CD1c-positive myeloid dendritic cell (primary cell): ENCODE measurements at regions not wholly inside any gene's neighbourhood (a gene's known extent, or its start where the extent isn't known, plus 50 kb on each side); places are given as distances from the start of the nearest gene placed in this dataset.

Experiments
- DNase-seq: peaks from one replicate; pipeline ENCODE4 v3.0.0-alpha.2; 2016; ENCODE audit errors: extremely low spot score

GRCh38 chr4:155094201-155094820 lies 114.1 kb upstream of the NPY2R start:
- DNase-seq, result no peak

DNA sequence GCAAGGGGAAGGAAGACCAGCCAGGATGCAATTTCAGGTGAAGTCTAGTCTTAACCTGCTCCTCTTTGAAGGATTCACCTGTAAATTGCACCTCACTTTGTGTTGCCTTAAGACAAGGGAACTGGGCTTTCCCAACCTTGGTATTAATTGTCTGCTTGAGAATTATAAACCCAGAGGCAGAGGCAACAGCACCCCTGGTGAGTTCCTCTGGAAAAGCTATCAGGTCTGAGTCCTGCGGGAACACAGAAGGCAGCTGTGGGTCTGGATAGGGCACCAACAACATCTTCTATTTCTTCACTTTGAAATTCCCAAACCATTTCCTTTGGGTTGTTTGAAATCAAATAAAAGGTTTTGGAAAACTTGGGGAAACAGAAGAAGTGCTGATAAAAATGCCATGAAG lies 109.2 kb upstream of the NPY2R start:
- no peak for DNase-seq

GRCh38 chr4:155106629-155107028 lies 101.8 kb upstream of the NPY2R start:
- no peak for DNase-seq

DNA sequence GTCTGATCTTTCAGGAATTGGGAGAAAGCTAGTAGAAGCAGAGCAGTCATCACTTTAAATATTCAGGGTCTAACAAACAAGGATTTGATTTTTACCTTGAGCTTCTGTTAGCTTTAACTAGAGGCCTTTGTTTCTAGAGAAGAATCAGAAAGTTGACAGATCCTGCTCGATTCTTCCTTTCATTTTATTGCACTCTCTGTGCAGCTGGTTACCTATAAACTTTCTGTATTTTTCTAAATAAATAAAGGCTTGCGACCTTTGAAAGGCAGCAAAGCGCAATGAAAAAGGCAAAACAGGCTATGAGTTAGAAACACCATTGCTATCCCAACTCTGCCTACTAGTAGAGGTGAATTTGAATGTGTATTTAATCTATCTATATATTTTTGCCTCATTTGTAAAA lies 101.4 kb upstream of the NPY2R start:
- no peak for DNase-seq

DNA sequence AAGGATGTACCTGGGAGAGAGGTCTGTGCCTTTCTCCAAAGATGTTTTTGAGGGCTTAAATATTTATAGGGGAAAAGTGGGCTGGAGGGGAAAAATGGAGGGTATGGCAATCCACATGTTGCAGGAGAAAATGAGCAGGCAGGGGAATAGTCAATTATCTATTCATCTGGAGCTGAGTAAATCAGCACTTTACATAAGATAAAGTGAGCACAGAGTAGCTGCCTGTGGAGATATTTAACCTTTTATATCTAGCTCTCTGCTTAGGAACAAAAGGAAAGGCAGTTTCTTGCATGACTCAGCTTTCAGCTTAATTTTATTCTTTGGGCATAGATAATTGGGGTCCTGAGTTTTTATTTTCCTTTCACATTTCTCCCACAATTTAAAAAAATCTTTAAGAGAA lies 93.6 kb upstream of the NPY2R start:
- no peak for DNase-seq

GRCh38 chr4:155119006-155119405 lies 89.4 kb upstream of the NPY2R start:
- no peak for DNase-seq

DNA sequence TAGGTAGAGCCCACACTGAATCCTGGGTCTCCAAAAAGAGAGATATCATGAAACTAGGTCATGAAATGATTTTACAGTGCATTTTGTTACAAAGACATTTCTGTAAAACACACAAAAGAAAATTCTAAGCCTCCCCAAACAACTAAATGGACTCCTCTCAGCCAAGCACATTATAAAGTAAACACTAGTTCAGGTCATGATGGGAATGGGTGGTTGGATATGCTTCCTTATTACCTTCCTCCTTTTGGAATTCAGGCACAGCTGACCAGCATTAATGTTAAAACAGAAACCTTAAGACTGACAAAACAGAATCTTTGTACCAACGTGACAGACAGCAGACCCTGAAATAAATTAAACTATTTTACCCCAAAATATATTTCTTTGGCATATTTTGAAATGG lies 87.9 kb upstream of the NPY2R start:
- no peak for DNase-seq

DNA sequence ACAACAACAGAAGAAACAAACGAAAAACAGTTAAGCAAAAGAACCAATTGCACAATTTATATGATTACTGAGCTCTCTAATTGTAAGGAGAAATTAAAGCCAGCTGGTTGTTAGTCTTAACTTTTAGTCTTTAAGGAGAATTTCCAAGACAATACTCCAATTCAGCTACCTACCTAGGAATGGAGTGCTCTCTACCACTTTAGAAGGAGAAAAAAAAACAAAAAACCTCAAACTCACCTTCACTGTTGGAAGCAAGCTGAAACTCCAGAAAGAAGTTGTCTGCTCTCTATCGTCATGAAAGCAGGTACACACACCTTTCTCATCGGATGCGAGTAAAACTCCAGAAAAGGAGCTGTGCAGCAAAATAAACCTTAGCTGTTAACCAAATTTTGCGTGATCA lies 86.1 kb upstream of the NPY2R start:
- DNase-seq, result no peak

- no peak for DNase-seq
These were observed 74.3 kb upstream of the NPY2R start for GRCh38 chr4:155134136-155134535.

DNA sequence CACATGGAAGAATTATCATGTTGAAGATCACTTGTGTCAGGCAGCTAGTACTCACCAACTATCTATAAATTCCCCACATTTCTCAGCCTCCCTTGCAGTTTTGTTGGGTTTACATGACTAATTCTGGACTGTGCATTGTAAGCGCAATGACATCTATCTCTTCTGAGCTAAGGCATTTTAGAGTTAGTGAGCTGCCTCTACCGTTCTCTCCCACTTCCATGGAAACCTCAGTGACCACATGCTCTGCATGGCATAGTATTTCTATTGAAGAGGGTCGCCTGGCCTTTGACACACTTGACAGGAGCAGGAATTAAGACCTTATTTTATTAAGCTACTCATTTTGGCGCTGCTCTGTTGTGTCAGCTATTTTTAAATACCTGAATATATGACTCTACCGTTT lies 67.5 kb upstream of the NPY2R start:
- DNase-seq, result no peak

GRCh38 chr4:155143512-155143911 lies 64.9 kb upstream of the NPY2R start:
- DNase-seq, result no peak
